ENCODE measurements at regions not wholly inside any gene's neighbourhood (a gene's known extent, or its start where the extent isn't known, plus 50 kb on each side); places are given as distances from the start of the nearest gene placed in this dataset.

DNA sequence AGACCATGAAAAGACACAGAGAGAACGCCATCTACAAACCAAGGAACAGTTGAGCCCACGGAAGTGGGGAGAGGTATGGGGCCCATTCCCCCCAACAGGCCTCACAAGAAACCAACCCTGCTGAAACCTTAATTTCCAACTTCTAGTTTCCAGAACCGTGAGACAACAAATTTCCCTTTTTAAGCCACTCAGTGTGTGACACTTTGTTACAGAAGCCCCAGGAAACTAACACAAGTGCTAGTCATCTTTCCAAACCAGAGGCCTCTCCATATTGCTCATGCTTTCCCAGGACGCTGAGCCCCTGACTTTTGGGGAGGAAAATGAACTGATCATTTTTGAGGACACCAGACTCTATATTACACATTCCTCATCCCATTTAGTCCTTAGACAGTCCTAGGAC lies 186.8 kb downstream of the NUFIP1 start:
- TF ChIP-seq, protein P1, sequence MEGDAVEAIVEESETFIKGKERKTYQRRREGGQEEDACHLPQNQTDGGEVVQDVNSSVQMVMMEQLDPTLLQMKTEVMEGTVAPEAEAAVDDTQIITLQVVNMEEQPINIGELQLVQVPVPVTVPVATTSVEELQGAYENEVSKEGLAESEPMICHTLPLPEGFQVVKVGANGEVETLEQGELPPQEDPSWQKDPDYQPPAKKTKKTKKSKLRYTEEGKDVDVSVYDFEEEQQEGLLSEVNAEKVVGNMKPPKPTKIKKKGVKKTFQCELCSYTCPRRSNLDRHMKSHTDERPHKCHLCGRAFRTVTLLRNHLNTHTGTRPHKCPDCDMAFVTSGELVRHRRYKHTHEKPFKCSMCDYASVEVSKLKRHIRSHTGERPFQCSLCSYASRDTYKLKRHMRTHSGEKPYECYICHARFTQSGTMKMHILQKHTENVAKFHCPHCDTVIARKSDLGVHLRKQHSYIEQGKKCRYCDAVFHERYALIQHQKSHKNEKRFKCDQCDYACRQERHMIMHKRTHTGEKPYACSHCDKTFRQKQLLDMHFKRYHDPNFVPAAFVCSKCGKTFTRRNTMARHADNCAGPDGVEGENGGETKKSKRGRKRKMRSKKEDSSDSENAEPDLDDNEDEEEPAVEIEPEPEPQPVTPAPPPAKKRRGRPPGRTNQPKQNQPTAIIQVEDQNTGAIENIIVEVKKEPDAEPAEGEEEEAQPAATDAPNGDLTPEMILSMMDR (IDR thresholded peaks at IDR 0.05; ENCODE audit: borderline replicate concordance, extremely low read depth, low read length, poor library complexity, severe bottlenecking): no peak
- no peak for TF ChIP-seq EZH2 (IDR thresholded peaks at IDR 0.05; ENCODE audit: borderline replicate concordance, low read depth, low read length, severe bottlenecking)
